ENCODE measurements at regions not wholly inside any gene's neighbourhood (a gene's known extent, or its start where the extent isn't known, plus 50 kb on each side); places are given as distances from the start of the nearest gene placed in this dataset.

- TF ChIP-seq EZH2 (IDR thresholded peaks at IDR 0.05) (no peak), POLR2AphosphoS5 (IDR thresholded peaks at IDR 0.05; ENCODE audit: borderline replicate concordance, low read depth, low read length) (no peak), FOXP2 (optimal IDR thresholded peaks at IDR 0.05; ENCODE audit: control extremely low read depth, extremely low read length, insufficient read depth) (no peak)
Observed at GRCh38 chr14:51578853-51579252, 72.9 kb upstream of the FRMD6 start.
